Panc1 (cell line): ENCODE measurements at regions not wholly inside any gene's neighbourhood (a gene's known extent, or its start where the extent isn't known, plus 50 kb on each side); places are given as distances from the start of the nearest gene placed in this dataset.

Experiments
- ATAC-seq: fragments of 200-7000 bp; cut with Tn5 transposase; 2 replicates; pipeline ENCODE4 v1.9.1; 2020; ENCODE audit warnings: mild to moderate bottlenecking, moderate library complexity
- BruUV-seq: library from RNA; stranded (reverse); fragments of 400-500 nt; replicated peaks from 2 replicates; lab custom pipeline; 2021; lab: Mats Ljungman, UMichigan
- CTCF ChIA-PET: fragments of 300-600 bp; sonication (Branson Sonifier 250); formaldehyde crosslinking; loops from one replicate; lab custom pipeline; 2022; ENCODE audit warnings: antibody characterized with exemption; lab: Charles Lee
- POLR2A ChIA-PET: fragments of 300-600 bp; sonication (Branson Sonifier 250); formaldehyde crosslinking; loops from one replicate; lab custom pipeline; 2022; ENCODE audit warnings: antibody characterized with exemption; lab: Charles Lee
- DNase-seq: peaks from one replicate; pipeline ENCODE4 v3.0.0-alpha.2; 2010; ENCODE audit warnings: low read depth, low spot score
- H3K27ac ChIP-seq: 2 replicates; pipeline ENCODE4 v1.5.1; 2011; ENCODE audit warnings: mild to moderate bottlenecking, low read length, inconsistent platforms
- H3K27me3 ChIP-seq: fragments of 200-500 bp; sonication (Bioruptor generic); 2 replicates; pipeline ENCODE4 v1.6.0; 2014; ENCODE audit warnings: low read length, inconsistent platforms; ENCODE audit not compliant: control insufficient read depth, insufficient read depth
- H3K36me3 ChIP-seq: fragments of 200-500 bp; sonication (Bioruptor generic); 2 replicates; pipeline ENCODE4 v1.5.1; 2014; ENCODE audit warnings: inconsistent platforms, mild to moderate bottlenecking, low read length, moderate library complexity; ENCODE audit not compliant: control insufficient read depth, insufficient read depth
- H3K4me1 ChIP-seq: 2 replicates; pipeline ENCODE4 v1.5.1; 2011; ENCODE audit warnings: inconsistent platforms, mild to moderate bottlenecking, low read length, moderate library complexity; ENCODE audit not compliant: control insufficient read depth, insufficient read depth
- H3K4me3 ChIP-seq, 2 experiments: 2 replicates each; pipeline ENCODE4 v1.5.1; 2011 to 2012; ENCODE audit warnings: low read depth in 2 of 2, low read length in 2 of 2, mild to moderate bottlenecking in 2 of 2, inconsistent platforms in 1 of 2, moderate library complexity in 1 of 2
- H3K9me3 ChIP-seq: fragments of 200-500 bp; sonication (Bioruptor generic); 2 replicates; pipeline ENCODE4 v1.5.1; 2014; ENCODE audit warnings: low read depth, mild to moderate bottlenecking, inconsistent platforms, low read length, moderate library complexity; ENCODE audit not compliant: control insufficient read depth, insufficient read depth
- POLR2AphosphoS5 ChIP-seq: IDR thresholded peaks from 2 replicates; pipeline ENCODE4 v1.6.1; 2012; ENCODE audit warnings: mild to moderate bottlenecking, low read depth, low read length, moderate library complexity
- SIN3A ChIP-seq: IDR thresholded peaks from 2 replicates; pipeline ENCODE4 v1.6.1; 2012; ENCODE audit warnings: low read depth, mild to moderate bottlenecking, low read length, moderate library complexity, borderline replicate concordance; ENCODE audit not compliant: insufficient read depth
- TCF7L2 ChIP-seq: IDR thresholded peaks from 2 replicates; pipeline ENCODE4 v1.6.1; 2011; ENCODE audit warnings: mild to moderate bottlenecking, low read depth, low read length, inconsistent platforms
- in situ Hi-C: cut with HindIII; loops from 2 replicates; pipeline ENCODE4 v1.10.0; 2016; ENCODE audit warnings: low sequenced_read_pairs, low pct_unique_long_range_greater_than_20kb
- intact Hi-C: fragments of 100-400 bp; cut with micrococcal nuclease; formaldehyde crosslinking; loops from one replicate; pipeline ENCODE4 v1.10.0; 2022; ENCODE audit not compliant: unreplicated experiment
- TF ChIP-seq, protein P1 (sequence below), 2 experiments: IDR thresholded peaks; 2 replicates each; pipeline ENCODE4 v1.6.1; 2011 to 2012; ENCODE audit warnings: low read depth in 2 of 2, control low read depth in 1 of 2, low read length in 1 of 2, mild to moderate bottlenecking in 1 of 2, moderate library complexity in 1 of 2; ENCODE audit not compliant: insufficient read depth in 1 of 2
- TF ChIP-seq, protein P2 (sequence below): fragments of 450-650 bp; IDR thresholded peaks from 2 replicates; pipeline ENCODE4 v1.5.1; 2017; ENCODE audit warnings: mild to moderate bottlenecking

- Histone ChIP-seq H3K27ac (peak overlapping the region; percentile 69; the same call in 1 of the 2 replicates), H3K36me3 (no peaks in the 10 kb centered on the region), H3K4me1 (peaks cover 6% of the 10 kb centered on the region; the same call in 1 of the 2 replicates), H3K4me3 (no peak overlapping the region), H3K9me3 (peaks cover 12% of the 10 kb centered on the region; the same call in 1 of the 2 replicates), H3K27me3 (no peaks in the 10 kb centered on the region)
- intact Hi-C loops: no loop called here
- in situ Hi-C loops: no loop called here
- TF ChIP-seq, protein P1, sequence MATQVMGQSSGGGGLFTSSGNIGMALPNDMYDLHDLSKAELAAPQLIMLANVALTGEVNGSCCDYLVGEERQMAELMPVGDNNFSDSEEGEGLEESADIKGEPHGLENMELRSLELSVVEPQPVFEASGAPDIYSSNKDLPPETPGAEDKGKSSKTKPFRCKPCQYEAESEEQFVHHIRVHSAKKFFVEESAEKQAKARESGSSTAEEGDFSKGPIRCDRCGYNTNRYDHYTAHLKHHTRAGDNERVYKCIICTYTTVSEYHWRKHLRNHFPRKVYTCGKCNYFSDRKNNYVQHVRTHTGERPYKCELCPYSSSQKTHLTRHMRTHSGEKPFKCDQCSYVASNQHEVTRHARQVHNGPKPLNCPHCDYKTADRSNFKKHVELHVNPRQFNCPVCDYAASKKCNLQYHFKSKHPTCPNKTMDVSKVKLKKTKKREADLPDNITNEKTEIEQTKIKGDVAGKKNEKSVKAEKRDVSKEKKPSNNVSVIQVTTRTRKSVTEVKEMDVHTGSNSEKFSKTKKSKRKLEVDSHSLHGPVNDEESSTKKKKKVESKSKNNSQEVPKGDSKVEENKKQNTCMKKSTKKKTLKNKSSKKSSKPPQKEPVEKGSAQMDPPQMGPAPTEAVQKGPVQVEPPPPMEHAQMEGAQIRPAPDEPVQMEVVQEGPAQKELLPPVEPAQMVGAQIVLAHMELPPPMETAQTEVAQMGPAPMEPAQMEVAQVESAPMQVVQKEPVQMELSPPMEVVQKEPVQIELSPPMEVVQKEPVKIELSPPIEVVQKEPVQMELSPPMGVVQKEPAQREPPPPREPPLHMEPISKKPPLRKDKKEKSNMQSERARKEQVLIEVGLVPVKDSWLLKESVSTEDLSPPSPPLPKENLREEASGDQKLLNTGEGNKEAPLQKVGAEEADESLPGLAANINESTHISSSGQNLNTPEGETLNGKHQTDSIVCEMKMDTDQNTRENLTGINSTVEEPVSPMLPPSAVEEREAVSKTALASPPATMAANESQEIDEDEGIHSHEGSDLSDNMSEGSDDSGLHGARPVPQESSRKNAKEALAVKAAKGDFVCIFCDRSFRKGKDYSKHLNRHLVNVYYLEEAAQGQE (IDR thresholded peaks at IDR 0.05; ENCODE audit: insufficient read depth in 1 of 2, low read depth in 2 of 2, low read length in 1 of 2): no peak
- TF ChIP-seq POLR2AphosphoS5 (no peak), TCF7L2 (no peak), SIN3A (no peak)
- TF ChIP-seq, protein P2, sequence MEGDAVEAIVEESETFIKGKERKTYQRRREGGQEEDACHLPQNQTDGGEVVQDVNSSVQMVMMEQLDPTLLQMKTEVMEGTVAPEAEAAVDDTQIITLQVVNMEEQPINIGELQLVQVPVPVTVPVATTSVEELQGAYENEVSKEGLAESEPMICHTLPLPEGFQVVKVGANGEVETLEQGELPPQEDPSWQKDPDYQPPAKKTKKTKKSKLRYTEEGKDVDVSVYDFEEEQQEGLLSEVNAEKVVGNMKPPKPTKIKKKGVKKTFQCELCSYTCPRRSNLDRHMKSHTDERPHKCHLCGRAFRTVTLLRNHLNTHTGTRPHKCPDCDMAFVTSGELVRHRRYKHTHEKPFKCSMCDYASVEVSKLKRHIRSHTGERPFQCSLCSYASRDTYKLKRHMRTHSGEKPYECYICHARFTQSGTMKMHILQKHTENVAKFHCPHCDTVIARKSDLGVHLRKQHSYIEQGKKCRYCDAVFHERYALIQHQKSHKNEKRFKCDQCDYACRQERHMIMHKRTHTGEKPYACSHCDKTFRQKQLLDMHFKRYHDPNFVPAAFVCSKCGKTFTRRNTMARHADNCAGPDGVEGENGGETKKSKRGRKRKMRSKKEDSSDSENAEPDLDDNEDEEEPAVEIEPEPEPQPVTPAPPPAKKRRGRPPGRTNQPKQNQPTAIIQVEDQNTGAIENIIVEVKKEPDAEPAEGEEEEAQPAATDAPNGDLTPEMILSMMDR: no peak
- no TSS peak for BruUV-seq
- no peak for ATAC-seq
- ChIA-PET CTCF (no interaction called here), POLR2A (no interaction called here)
- DNase-seq: no peak
These were observed 479.0 kb upstream of the CITED2 start for GRCh38 chr6:139853302-139853992.

GRCh38 chr6:139852488-139853140, 478.2 kb upstream of the CITED2 start:
- peaks cover 12% of the 10 kb centered on the region; the same call in 1 of the 2 replicates for H3K9me3 ChIP-seq
- H3K27ac ChIP-seq: peak overlapping the region; percentile 69; the same call in 1 of the 2 replicates
- H3K4me3 ChIP-seq: no peak overlapping the region
- BruUV-seq: no TSS peak
- intact Hi-C loops (no loop called here), in situ Hi-C loops (no loop called here)
- ATAC-seq (no peak), DNase-seq (no peak)
- H3K4me1 ChIP-seq: peaks cover 6% of the 10 kb centered on the region; the same call in 1 of the 2 replicates
- H3K27me3 ChIP-seq: no peaks in the 10 kb centered on the region
- TF ChIP-seq POLR2AphosphoS5: no peak
- no peak for TF ChIP-seq TCF7L2
- TF ChIP-seq, protein P2: no peak
- TF ChIP-seq, protein P1 (IDR thresholded peaks at IDR 0.05; ENCODE audit: insufficient read depth in 1 of 2, low read depth in 2 of 2, low read length in 1 of 2): no peak
- TF ChIP-seq SIN3A: no peak
- POLR2A ChIA-PET: no interaction called here
- CTCF ChIA-PET: no interaction called here
- no peaks in the 10 kb centered on the region for H3K36me3 ChIP-seq
